Stimulated activated naive CD8-positive, alpha-beta T cell treated with anti-CD3 and anti-CD28 coated beads, Interleukin-15, amount 100 ng/mL, for 72 hours (primary cell): ENCODE measurements at regions not wholly inside any gene's neighbourhood (a gene's known extent, or its start where the extent isn't known, plus 50 kb on each side); places are given as distances from the start of the nearest gene placed in this dataset.

ENCODE experiments used
- ATAC-seq: fragments of 150-1000 bp; cut with Tn5 transposase; 2 replicates; pipeline ENCODE4 v1.10.0; 2021; ENCODE audit warnings: mild to moderate bottlenecking, moderate library complexity
- DNase-seq, 2 donors: peaks; one replicate each; pipeline ENCODE4 v3.0.0; 2021 to 2022
- H3K27ac Mint-ChIP-seq, 2 donors: one replicate each; pipeline ENCODE4 v1.8.0; 2022; ENCODE audit warnings: mild to moderate bottlenecking in 2 of 2, mixed read lengths in 2 of 2, moderate library complexity in 2 of 2
- H3K27me3 Mint-ChIP-seq: one replicate; pipeline ENCODE4 v1.8.0; 2022; ENCODE audit warnings: mixed read lengths
- H3K4me1 Mint-ChIP-seq: one replicate; pipeline ENCODE4 v1.8.0; 2022; ENCODE audit warnings: mild to moderate bottlenecking, mixed read lengths
- H3K4me3 Mint-ChIP-seq, 2 donors: one replicate each; pipeline ENCODE4 v1.8.0; 2022; ENCODE audit warnings: mild to moderate bottlenecking in 2 of 2, mixed read lengths in 2 of 2, moderate library complexity in 1 of 2
- H3K9me3 Mint-ChIP-seq, 2 donors: one replicate each; pipeline ENCODE4 v1.8.0; 2022; ENCODE audit warnings: mixed read lengths in 2 of 2

- Mint-ChIP-seq H3K4me1 (no peaks in the 10 kb centered on the region), H3K9me3 (no peaks in the 10 kb centered on the region), H3K27me3 (peaks cover 8% of the 10 kb centered on the region), H3K4me3 (no peak overlapping the region), H3K27ac (no peak overlapping the region)
- no peak for ATAC-seq
- no peak for DNase-seq
Observed at GRCh38 chr1:118254001-118254400, 69.0 kb upstream of the SPAG17 start.

GRCh38 chr1:118253053-118253915, 68.3 kb upstream of the SPAG17 start:
- no peak overlapping the region for H3K4me3 Mint-ChIP-seq
- no peaks in the 10 kb centered on the region for H3K9me3 Mint-ChIP-seq
- ATAC-seq (no peak), DNase-seq (no peak)
- H3K27ac Mint-ChIP-seq = peak overlapping the region in 1 of 2 donors; percentile 59
- peaks cover 8% of the 10 kb centered on the region for H3K27me3 Mint-ChIP-seq
- no peaks in the 10 kb centered on the region for H3K4me1 Mint-ChIP-seq

GRCh38 chr1:118252624-118253023, 67.6 kb upstream of the SPAG17 start:
- no peak for DNase-seq
- Mint-ChIP-seq H3K4me1 (no peaks in the 10 kb centered on the region), H3K27me3 (peaks cover 8% of the 10 kb centered on the region), H3K9me3 (no peaks in the 10 kb centered on the region), H3K4me3 (no peak overlapping the region), H3K27ac (no peak overlapping the region)
- ATAC-seq = no peak

- no peak overlapping the region for H3K27ac Mint-ChIP-seq
- peaks cover 2% of the 10 kb centered on the region in 2 donors for H3K9me3 Mint-ChIP-seq
- H3K4me3 Mint-ChIP-seq = no peak overlapping the region
- peaks cover 8% of the 10 kb centered on the region for H3K27me3 Mint-ChIP-seq
- DNase-seq = no peak
- no peaks in the 10 kb centered on the region for H3K4me1 Mint-ChIP-seq
- ATAC-seq = no peak
Observed at GRCh38 chr1:118250232-118250631, 65.2 kb upstream of the SPAG17 start.

- Mint-ChIP-seq H3K27me3 (peaks cover 8% of the 10 kb centered on the region), H3K9me3 (peaks cover 5 to 6% of the 10 kb centered on the region in 2 donors), H3K4me3 (no peak overlapping the region), H3K4me1 (no peaks in the 10 kb centered on the region), H3K27ac (no peak overlapping the region)
- DNase-seq (no peak), ATAC-seq (no peak)
Observed at GRCh38 chr1:118249641-118250040, 64.6 kb upstream of the SPAG17 start.

GRCh38 chr1:118247593-118247992, 62.6 kb upstream of the SPAG17 start:
- Mint-ChIP-seq H3K4me3 (no peak overlapping the region), H3K27me3 (no peaks in the 10 kb centered on the region), H3K9me3 (peaks cover 6 to 12% of the 10 kb centered on the region in 2 donors), H3K27ac (no peak overlapping the region), H3K4me1 (no peaks in the 10 kb centered on the region)
- ATAC-seq (no peak), DNase-seq (no peak)

GRCh38 chr1:118246646-118247045, 61.6 kb upstream of the SPAG17 start:
- Mint-ChIP-seq H3K4me3 (no peak overlapping the region), H3K27me3 (no peaks in the 10 kb centered on the region), H3K4me1 (no peaks in the 10 kb centered on the region), H3K27ac (no peak overlapping the region), H3K9me3 (peaks cover 6 to 12% of the 10 kb centered on the region in 2 donors)
- no peak for DNase-seq
- no peak for ATAC-seq

GRCh38 chr1:118244194-118244593, 59.2 kb upstream of the SPAG17 start:
- Mint-ChIP-seq H3K27ac (no peak overlapping the region), H3K9me3 (peaks cover 11 to 22% of the 10 kb centered on the region in 2 donors), H3K4me1 (no peaks in the 10 kb centered on the region), H3K4me3 (no peak overlapping the region), H3K27me3 (no peaks in the 10 kb centered on the region)
- no peak for DNase-seq
- no peak for ATAC-seq

- H3K27ac Mint-ChIP-seq = no peak overlapping the region
- no peak overlapping the region for H3K4me3 Mint-ChIP-seq
- H3K27me3 Mint-ChIP-seq = no peaks in the 10 kb centered on the region
- DNase-seq (no peak), ATAC-seq (no peak)
- no peaks in the 10 kb centered on the region for H3K4me1 Mint-ChIP-seq
- H3K9me3 Mint-ChIP-seq = peaks cover 14 to 22% of the 10 kb centered on the region in 2 donors
Observed at GRCh38 chr1:118243269-118243668, 58.2 kb upstream of the SPAG17 start.
